Type B pancreatic cell (in vitro differentiated cells): ENCODE measurements at regions not wholly inside any gene's neighbourhood (a gene's known extent, or its start where the extent isn't known, plus 50 kb on each side); places are given as distances from the start of the nearest gene placed in this dataset.
A peak's percentile ranks its signal among the peaks of the same experiment; 100 is the strongest.

Experiments used
- DNase-seq: peaks from one replicate; pipeline ENCODE4 v3.0.0; 2021; ENCODE audit warnings: mixed read lengths; ENCODE audit not compliant: unreplicated experiment; ENCODE audit errors: extremely low spot score
- H3K27ac Mint-ChIP-seq: 2 replicates; pipeline ENCODE4 v1.8.0; 2021; ENCODE audit warnings: mild to moderate bottlenecking, mixed read lengths
- H3K27me3 Mint-ChIP-seq: 2 replicates; pipeline ENCODE4 v1.8.0; 2021; ENCODE audit warnings: mixed read lengths
- H3K36me3 Mint-ChIP-seq: 2 replicates; pipeline ENCODE4 v1.8.0; 2021; ENCODE audit warnings: mixed read lengths
- H3K4me1 Mint-ChIP-seq: one replicate; pipeline ENCODE4 v1.8.0; 2021; ENCODE audit warnings: mixed read lengths; ENCODE audit not compliant: unreplicated experiment
- H3K4me3 Mint-ChIP-seq: 2 replicates; pipeline ENCODE4 v1.8.0; 2021; ENCODE audit warnings: mild to moderate bottlenecking, mixed read lengths
- H3K9me3 Mint-ChIP-seq: 2 replicates; pipeline ENCODE4 v1.8.0; 2021; ENCODE audit warnings: mixed read lengths
- CTCF ChIP-seq: fragments of 200-600 bp; sonication (generic); conservative IDR thresholded peaks from 2 replicates; pipeline ENCODE4 v1.5.0; 2021; ENCODE audit warnings: antibody characterized with exemption, mild to moderate bottlenecking

- Mint-ChIP-seq H3K4me3 (no peak overlapping the region), H3K4me1 (no peaks in the 10 kb centered on the region), H3K36me3 (no peaks in the 10 kb centered on the region), H3K27ac (no peak overlapping the region), H3K9me3 (peaks cover 4% of the 10 kb centered on the region), H3K27me3 (no peaks in the 10 kb centered on the region)
- DNase-seq = no peak
- no peak for TF ChIP-seq CTCF
These were observed 383.9 kb upstream of the HS6ST1 start for GRCh38 chr2:128702616-128703015.

- no peak for TF ChIP-seq CTCF
- no peak overlapping the region for H3K27ac Mint-ChIP-seq
- H3K36me3 Mint-ChIP-seq = no peaks in the 10 kb centered on the region
- H3K4me3 Mint-ChIP-seq = no peak overlapping the region
- no peaks in the 10 kb centered on the region for H3K27me3 Mint-ChIP-seq
- no peaks in the 10 kb centered on the region for H3K4me1 Mint-ChIP-seq
- no peak for DNase-seq
- peaks cover 12% of the 10 kb centered on the region for H3K9me3 Mint-ChIP-seq
These were observed 389.6 kb upstream of the HS6ST1 start for GRCh38 chr2:128708106-128708816.

GRCh38 chr2:128710242-128710641 lies 391.6 kb upstream of the HS6ST1 start:
- H3K4me3 Mint-ChIP-seq = no peak overlapping the region
- H3K27me3 Mint-ChIP-seq = peaks cover under 1% of the 10 kb centered on the region
- H3K4me1 Mint-ChIP-seq = no peaks in the 10 kb centered on the region

GRCh38 chr2:128710729-128711128 lies 392.1 kb upstream of the HS6ST1 start:
- no peak for DNase-seq
- H3K4me3 Mint-ChIP-seq = no peak overlapping the region
- peaks cover 5% of the 10 kb centered on the region for H3K27me3 Mint-ChIP-seq
- peaks cover 15% of the 10 kb centered on the region for H3K9me3 Mint-ChIP-seq
- TF ChIP-seq CTCF = no peak
- H3K27ac Mint-ChIP-seq = no peak overlapping the region
- H3K36me3 Mint-ChIP-seq = no peaks in the 10 kb centered on the region
- H3K4me1 Mint-ChIP-seq = no peaks in the 10 kb centered on the region

More at GRCh38 chr2:128710242-128710641, 391.6 kb upstream of the HS6ST1 start:
- DNase-seq = no peak
- Mint-ChIP-seq H3K36me3 (no peaks in the 10 kb centered on the region), H3K9me3 (peaks cover 15% of the 10 kb centered on the region), H3K27ac (no peak overlapping the region)
- no peak for TF ChIP-seq CTCF

- Mint-ChIP-seq H3K27me3 (peaks cover 10% of the 10 kb centered on the region), H3K27ac (no peak overlapping the region), H3K9me3 (peaks cover 5% of the 10 kb centered on the region), H3K4me1 (no peaks in the 10 kb centered on the region), H3K36me3 (no peaks in the 10 kb centered on the region), H3K4me3 (no peak overlapping the region)
- TF ChIP-seq CTCF = no peak
- DNase-seq = peak; percentile 43
These were observed 395.6 kb upstream of the HS6ST1 start for GRCh38 chr2:128714285-128714684.
